HG03378 (cell line): ENCODE measurements at regions not wholly inside any gene's neighbourhood (a gene's known extent, or its start where the extent isn't known, plus 50 kb on each side); places are given as distances from the start of the nearest gene placed in this dataset.

Source experiments
- ATAC-seq: cut with Tn5 transposase; IDR thresholded peaks from one replicate; pipeline ENCODE4 v1.9.1; 2021; ENCODE audit warnings: mild to moderate bottlenecking, moderate library complexity; ENCODE audit not compliant: unreplicated experiment

GRCh38 chr9:13607481-13608441 lies 328.3 kb upstream of the MPDZ start:
- no peak for ATAC-seq

GRCh38 chr9:13606586-13606985 lies 327.1 kb upstream of the MPDZ start:
- ATAC-seq, result no peak

GRCh38 chr9:13603921-13604320 lies 324.4 kb upstream of the MPDZ start:
- ATAC-seq, result no peak

- no peak for ATAC-seq
Observed at GRCh38 chr9:13598738-13599137, 319.2 kb upstream of the MPDZ start.

- no peak for ATAC-seq
Observed at GRCh38 chr9:13597427-13597826, 317.9 kb upstream of the MPDZ start.

GRCh38 chr9:13597004-13597403 lies 317.5 kb upstream of the MPDZ start:
- ATAC-seq, result no peak

GRCh38 chr9:13596383-13596970 lies 317.0 kb upstream of the MPDZ start:
- ATAC-seq, result no peak

GRCh38 chr9:13590996-13591395 lies 311.5 kb upstream of the MPDZ start:
- no peak for ATAC-seq

GRCh38 chr9:13589034-13589737 lies 309.7 kb upstream of the MPDZ start:
- ATAC-seq, result no peak

GRCh38 chr9:13588151-13589033 lies 308.9 kb upstream of the MPDZ start:
- no peak for ATAC-seq

GRCh38 chr9:13587571-13587970 lies 308.1 kb upstream of the MPDZ start:
- ATAC-seq, result no peak

GRCh38 chr9:13586587-13587374 lies 307.3 kb upstream of the MPDZ start:
- ATAC-seq, result no peak

GRCh38 chr9:13580760-13581159 lies 301.3 kb upstream of the MPDZ start:
- ATAC-seq, result no peak

GRCh38 chr9:13580131-13580530 lies 300.6 kb upstream of the MPDZ start:
- ATAC-seq, result no peak

GRCh38 chr9:13576101-13576500 lies 296.6 kb upstream of the MPDZ start:
- no peak for ATAC-seq

GRCh38 chr9:13575558-13575957 lies 296.1 kb upstream of the MPDZ start:
- no peak for ATAC-seq

GRCh38 chr9:13570068-13570974 lies 290.8 kb upstream of the MPDZ start:
- no peak for ATAC-seq

GRCh38 chr9:13569602-13570067 lies 290.1 kb upstream of the MPDZ start:
- no peak for ATAC-seq
